SK-N-SH (cell line): ENCODE measurements at regions not wholly inside any gene's neighbourhood (a gene's known extent, or its start where the extent isn't known, plus 50 kb on each side); places are given as distances from the start of the nearest gene placed in this dataset.

Experiments
- CTCF ChIA-PET: fragments of 300-600, 350-600 bp; formaldehyde crosslinking; extraction: SDS; loops from one replicate; lab custom pipeline; 2021; lab: Yijun Ruan, JAX
- POLR2A ChIA-PET: fragments of 350-600 bp; sonication (Branson Sonifier 250); formaldehyde crosslinking; extraction: SDS; loops from one replicate; lab custom pipeline; 2020; ENCODE audit warnings: antibody characterized with exemption, inconsistent platforms; lab: Yijun Ruan, JAX
- DNase-seq: peaks from one replicate; pipeline ENCODE4 v3.0.0; 2012
- H2AFZ ChIP-seq: fragments of 200-600 bp; sonication (generic); 2 replicates; pipeline ENCODE4 v1.8.1; 2016; ENCODE audit warnings: antibody characterized with exemption, mild to moderate bottlenecking, low read depth
- H3F3A ChIP-seq: fragments of 200-600 bp; sonication (generic); replicated peaks from 2 replicates; pipeline ENCODE3; 2016; ENCODE audit warnings: antibody characterized with exemption, mild to moderate bottlenecking; ENCODE audit not compliant: insufficient read depth
- H3K27ac ChIP-seq, 2 experiments: fragments of 200-500 bp in 1 of 2; fragments of 200-600 bp in 1 of 2; sonication (Bioruptor generic) in 1 of 2; sonication (generic), shearing (Covaris generic) in 1 of 2; 2 replicates each; pipeline versions ENCODE4 v1.5.1 to v1.6.1; 2014 to 2016; ENCODE audit warnings: low read depth in 2 of 2, inconsistent platforms in 1 of 2, low read length in 1 of 2, mild to moderate bottlenecking in 1 of 2, mixed read lengths in 1 of 2
- H3K27me3 ChIP-seq: fragments of 200-600 bp; sonication (generic), shearing (Covaris generic); 2 replicates; pipeline ENCODE4 v1.6.1; 2016; ENCODE audit warnings: mixed run types; ENCODE audit not compliant: insufficient read depth
- H3K36me3 ChIP-seq, 2 experiments: fragments of 200-500 bp in 1 of 2; fragments of 200-600 bp in 1 of 2; sonication (Bioruptor generic) in 1 of 2; sonication (generic) in 1 of 2; replicated peaks in 1 of 2; 2 replicates each; pipeline versions ENCODE3 to v1.5.1; 2014 to 2016; ENCODE audit warnings: low read length in 1 of 2, mild to moderate bottlenecking in 1 of 2; ENCODE audit not compliant: insufficient read depth in 2 of 2, control insufficient read depth in 1 of 2
- H3K4me1 ChIP-seq, 2 experiments: fragments of 200-500 bp in 1 of 2; fragments of 200-600 bp in 1 of 2; sonication (Bioruptor generic) in 1 of 2; sonication (generic), shearing (Covaris generic) in 1 of 2; 2 replicates each; pipeline versions ENCODE4 v1.5.1 to v1.6.1; 2014 to 2016; ENCODE audit warnings: low read depth in 1 of 2, low read length in 1 of 2, mixed run types in 1 of 2; ENCODE audit not compliant: insufficient read depth in 2 of 2, control insufficient read depth in 1 of 2
- H3K4me2 ChIP-seq: fragments of 200-600 bp; sonication (generic), shearing (Covaris generic); 2 replicates; pipeline ENCODE4 v1.6.1; 2017; ENCODE audit warnings: mixed run types
- H3K4me3 ChIP-seq, 2 experiments: fragments of 200-500 bp in 1 of 2; fragments of 200-600 bp in 1 of 2; sonication (Bioruptor generic) in 1 of 2; sonication (generic), shearing (Covaris generic) in 1 of 2; 2 replicates each; pipeline versions ENCODE4 v1.5.1 to v1.8.1; 2014 to 2016; ENCODE audit warnings: low read depth in 2 of 2, inconsistent platforms in 1 of 2, low read length in 1 of 2, mild to moderate bottlenecking in 1 of 2, mixed read lengths in 1 of 2, moderate library complexity in 1 of 2
- H3K79me2 ChIP-seq: fragments of 200-600 bp; sonication (generic); 2 replicates; pipeline ENCODE4 v1.8.1; 2017; ENCODE audit warnings: mild to moderate bottlenecking; ENCODE audit not compliant: insufficient read depth
- H3K9ac ChIP-seq: fragments of 200-600 bp; sonication (generic); 2 replicates; pipeline ENCODE4 v1.6.1; 2017; ENCODE audit warnings: mixed run types
- H3K9me2 ChIP-seq: fragments of 200-600 bp; sonication (generic); 2 replicates; pipeline ENCODE4 v1.6.1; 2017; ENCODE audit warnings: mixed run types
- H3K9me3 ChIP-seq: fragments of 200-600 bp; sonication (generic); 2 replicates; pipeline ENCODE4 v1.6.1; 2017; ENCODE audit warnings: mixed run types, mild to moderate bottlenecking, moderate library complexity
- H4K20me1 ChIP-seq: fragments of 200-600 bp; sonication (generic); 2 replicates; pipeline ENCODE4 v1.6.1; 2017; ENCODE audit warnings: mild to moderate bottlenecking, mixed run types; ENCODE audit not compliant: insufficient read depth
- ELF1 ChIP-seq: IDR thresholded peaks from 2 replicates; pipeline ENCODE4 v1.4.0; 2012
- EP300 ChIP-seq, 2 experiments: IDR thresholded peaks; 2 replicates each; pipeline versions ENCODE4 v1.4.0 to v1.6.1; 2012; ENCODE audit warnings: borderline replicate concordance in 1 of 2, low read depth in 1 of 2, low read length in 1 of 2
- EZH2phosphoT487 ChIP-seq: fragments of 200-600 bp; sonication (generic); IDR thresholded peaks from 2 replicates; pipeline ENCODE4 v1.6.1; 2017; ENCODE audit warnings: low read depth, mixed run types, mild to moderate bottlenecking, antibody characterized with exemption, moderate library complexity, borderline replicate concordance
- FOSL2 ChIP-seq: IDR thresholded peaks from 2 replicates; pipeline ENCODE4 v1.4.0; 2012; ENCODE audit warnings: low read depth, mild to moderate bottlenecking, moderate library complexity, borderline replicate concordance
- FOXM1 ChIP-seq: IDR thresholded peaks from 2 replicates; pipeline ENCODE4 v1.4.0; 2012; ENCODE audit warnings: low read depth, mild to moderate bottlenecking
- GABPA ChIP-seq: IDR thresholded peaks from 2 replicates; pipeline ENCODE4 v1.4.0; 2012; ENCODE audit warnings: low read depth, mild to moderate bottlenecking
- GATA2 ChIP-seq: sonication (generic); formaldehyde crosslinking; IDR thresholded peaks from 2 replicates; pipeline ENCODE4 v1.5.0; 2020; ENCODE audit warnings: mild to moderate bottlenecking, missing genetic modification reagents
- MEF2A ChIP-seq: IDR thresholded peaks from 2 replicates; pipeline ENCODE4 v1.4.0; 2012; ENCODE audit warnings: low read depth, borderline replicate concordance
- NFIC ChIP-seq: IDR thresholded peaks from 2 replicates; pipeline ENCODE4 v1.4.0; 2012; ENCODE audit warnings: borderline replicate concordance
- POLR2AphosphoS5 ChIP-seq: IDR thresholded peaks from 2 replicates; pipeline ENCODE4 v1.6.1; 2012; ENCODE audit warnings: low read depth, low read length
- RXRA ChIP-seq: IDR thresholded peaks from 2 replicates; pipeline ENCODE4 v1.4.0; 2012; ENCODE audit warnings: low read depth, mild to moderate bottlenecking, borderline replicate concordance
- SIN3A ChIP-seq: IDR thresholded peaks from 2 replicates; pipeline ENCODE4 v1.6.1; 2012; ENCODE audit warnings: low read depth, mild to moderate bottlenecking, low read length, moderate library complexity, borderline replicate concordance
- TAF1 ChIP-seq: IDR thresholded peaks from 2 replicates; pipeline ENCODE4 v1.6.1; 2012; ENCODE audit warnings: low read depth, mild to moderate bottlenecking, low read length, moderate library complexity, borderline replicate concordance
- TCF12 ChIP-seq: IDR thresholded peaks from 2 replicates; pipeline ENCODE4 v1.4.0; 2012
- YY1 ChIP-seq: IDR thresholded peaks from 2 replicates; pipeline ENCODE4 v1.4.0; 2012; ENCODE audit warnings: low read depth, mild to moderate bottlenecking
- TF ChIP-seq, protein P1 (sequence below): IDR thresholded peaks from 2 replicates; pipeline ENCODE4 v1.4.0; 2012; ENCODE audit warnings: low read depth, borderline replicate concordance
- TF ChIP-seq, protein P2 (sequence below): IDR thresholded peaks from 2 replicates; pipeline ENCODE4; 2012
- TF ChIP-seq, protein P3 (sequence below): IDR thresholded peaks from 2 replicates; pipeline ENCODE4 v1.6.1; 2012; ENCODE audit warnings: mild to moderate bottlenecking, low read depth, low read length, moderate library complexity
- TF ChIP-seq, protein P4 (sequence below): IDR thresholded peaks from 2 replicates; pipeline ENCODE4 v1.4.0; 2012; ENCODE audit warnings: low read depth, borderline replicate concordance
- TF ChIP-seq, protein P5 (sequence below): IDR thresholded peaks from 2 replicates; pipeline ENCODE4 v1.4.0; 2012; ENCODE audit warnings: low read depth

DNA sequence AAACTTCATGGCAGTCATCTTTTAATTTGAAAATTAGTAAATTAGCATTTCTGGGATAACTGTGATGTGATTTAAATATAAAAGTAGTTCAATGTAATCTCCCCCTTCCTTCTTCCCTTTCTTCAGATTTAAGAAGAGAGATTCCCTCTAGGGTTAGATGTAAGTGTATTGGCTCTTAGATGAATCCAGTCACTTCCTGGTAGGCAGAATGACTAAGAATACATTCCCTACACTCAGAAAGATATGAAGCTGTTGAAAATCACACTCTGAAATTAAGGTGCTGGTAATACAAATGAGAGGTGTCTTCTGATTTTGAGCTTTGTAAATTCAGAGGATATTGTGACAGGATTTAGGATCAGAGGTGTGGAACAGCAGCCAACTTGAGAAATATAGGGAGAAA lies 71.6 kb downstream of the TDRD15 start:
- POLR2A ChIA-PET = interaction anchor here (1.1 to 1.7 kb wide), 5 partner anchors 65 to 111 kb away, joined by 4 to 12 read pairs (median 5); no protein-coding TSS in a partner anchor
- H3K9me3 ChIP-seq = no peaks in the 10 kb centered on the region
- H3K9me2 ChIP-seq = no peaks in the 10 kb centered on the region
- no peak overlapping the region for H3K4me3 ChIP-seq
- DNase-seq = no peak
- H3K4me1 ChIP-seq = peaks cover 0 to 47% of the 10 kb centered on the region in 2 experiments; a peak in 2 of 4 replicates
- H3F3A ChIP-seq = no peaks in the 10 kb centered on the region
- CTCF ChIA-PET = interaction anchor here (1.0 to 3.2 kb wide), 10 partner anchors 11 to 439 kb away, joined by 3 to 13 read pairs (median 4); no protein-coding TSS in a partner anchor
- H3K9ac ChIP-seq = no peak overlapping the region
- H3K27me3 ChIP-seq = no peaks in the 10 kb centered on the region
- no peaks in the 10 kb centered on the region for H3K79me2 ChIP-seq
- H2AFZ ChIP-seq = no peak overlapping the region
- no peaks in the 10 kb centered on the region for H3K36me3 ChIP-seq
- H3K4me2 ChIP-seq = no peak overlapping the region
- no peaks in the 10 kb centered on the region for H4K20me1 ChIP-seq
- TF ChIP-seq EZH2phosphoT487 (no peak), MEF2A (no peak), FOSL2 (no peak), TCF12 (no peak), RXRA (no peak), GATA2 (CRISPR knock-in tag) (no peak), ELF1 (no peak), TAF1 (no peak), GABPA (no peak), POLR2AphosphoS5 (no peak), NFIC (no peak), YY1 (no peak), SIN3A (no peak), FOXM1 (no peak), EP300 (IDR thresholded peaks at IDR 0.05; ENCODE audit: borderline replicate concordance in 1 of 2, low read depth in 1 of 2, low read length in 1 of 2) (no peak)
- TF ChIP-seq, protein P1, sequence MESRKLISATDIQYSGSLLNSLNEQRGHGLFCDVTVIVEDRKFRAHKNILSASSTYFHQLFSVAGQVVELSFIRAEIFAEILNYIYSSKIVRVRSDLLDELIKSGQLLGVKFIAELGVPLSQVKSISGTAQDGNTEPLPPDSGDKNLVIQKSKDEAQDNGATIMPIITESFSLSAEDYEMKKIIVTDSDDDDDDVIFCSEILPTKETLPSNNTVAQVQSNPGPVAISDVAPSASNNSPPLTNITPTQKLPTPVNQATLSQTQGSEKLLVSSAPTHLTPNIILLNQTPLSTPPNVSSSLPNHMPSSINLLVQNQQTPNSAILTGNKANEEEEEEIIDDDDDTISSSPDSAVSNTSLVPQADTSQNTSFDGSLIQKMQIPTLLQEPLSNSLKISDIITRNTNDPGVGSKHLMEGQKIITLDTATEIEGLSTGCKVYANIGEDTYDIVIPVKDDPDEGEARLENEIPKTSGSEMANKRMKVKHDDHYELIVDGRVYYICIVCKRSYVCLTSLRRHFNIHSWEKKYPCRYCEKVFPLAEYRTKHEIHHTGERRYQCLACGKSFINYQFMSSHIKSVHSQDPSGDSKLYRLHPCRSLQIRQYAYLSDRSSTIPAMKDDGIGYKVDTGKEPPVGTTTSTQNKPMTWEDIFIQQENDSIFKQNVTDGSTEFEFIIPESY = no peak
- TF ChIP-seq, protein P2, sequence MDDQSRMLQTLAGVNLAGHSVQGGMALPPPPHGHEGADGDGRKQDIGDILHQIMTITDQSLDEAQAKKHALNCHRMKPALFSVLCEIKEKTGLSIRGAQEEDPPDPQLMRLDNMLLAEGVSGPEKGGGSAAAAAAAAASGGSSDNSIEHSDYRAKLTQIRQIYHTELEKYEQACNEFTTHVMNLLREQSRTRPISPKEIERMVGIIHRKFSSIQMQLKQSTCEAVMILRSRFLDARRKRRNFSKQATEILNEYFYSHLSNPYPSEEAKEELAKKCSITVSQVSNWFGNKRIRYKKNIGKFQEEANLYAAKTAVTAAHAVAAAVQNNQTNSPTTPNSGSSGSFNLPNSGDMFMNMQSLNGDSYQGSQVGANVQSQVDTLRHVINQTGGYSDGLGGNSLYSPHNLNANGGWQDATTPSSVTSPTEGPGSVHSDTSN = no peak
- TF ChIP-seq, protein P3, sequence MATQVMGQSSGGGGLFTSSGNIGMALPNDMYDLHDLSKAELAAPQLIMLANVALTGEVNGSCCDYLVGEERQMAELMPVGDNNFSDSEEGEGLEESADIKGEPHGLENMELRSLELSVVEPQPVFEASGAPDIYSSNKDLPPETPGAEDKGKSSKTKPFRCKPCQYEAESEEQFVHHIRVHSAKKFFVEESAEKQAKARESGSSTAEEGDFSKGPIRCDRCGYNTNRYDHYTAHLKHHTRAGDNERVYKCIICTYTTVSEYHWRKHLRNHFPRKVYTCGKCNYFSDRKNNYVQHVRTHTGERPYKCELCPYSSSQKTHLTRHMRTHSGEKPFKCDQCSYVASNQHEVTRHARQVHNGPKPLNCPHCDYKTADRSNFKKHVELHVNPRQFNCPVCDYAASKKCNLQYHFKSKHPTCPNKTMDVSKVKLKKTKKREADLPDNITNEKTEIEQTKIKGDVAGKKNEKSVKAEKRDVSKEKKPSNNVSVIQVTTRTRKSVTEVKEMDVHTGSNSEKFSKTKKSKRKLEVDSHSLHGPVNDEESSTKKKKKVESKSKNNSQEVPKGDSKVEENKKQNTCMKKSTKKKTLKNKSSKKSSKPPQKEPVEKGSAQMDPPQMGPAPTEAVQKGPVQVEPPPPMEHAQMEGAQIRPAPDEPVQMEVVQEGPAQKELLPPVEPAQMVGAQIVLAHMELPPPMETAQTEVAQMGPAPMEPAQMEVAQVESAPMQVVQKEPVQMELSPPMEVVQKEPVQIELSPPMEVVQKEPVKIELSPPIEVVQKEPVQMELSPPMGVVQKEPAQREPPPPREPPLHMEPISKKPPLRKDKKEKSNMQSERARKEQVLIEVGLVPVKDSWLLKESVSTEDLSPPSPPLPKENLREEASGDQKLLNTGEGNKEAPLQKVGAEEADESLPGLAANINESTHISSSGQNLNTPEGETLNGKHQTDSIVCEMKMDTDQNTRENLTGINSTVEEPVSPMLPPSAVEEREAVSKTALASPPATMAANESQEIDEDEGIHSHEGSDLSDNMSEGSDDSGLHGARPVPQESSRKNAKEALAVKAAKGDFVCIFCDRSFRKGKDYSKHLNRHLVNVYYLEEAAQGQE = no peak
- TF ChIP-seq, protein P4, sequence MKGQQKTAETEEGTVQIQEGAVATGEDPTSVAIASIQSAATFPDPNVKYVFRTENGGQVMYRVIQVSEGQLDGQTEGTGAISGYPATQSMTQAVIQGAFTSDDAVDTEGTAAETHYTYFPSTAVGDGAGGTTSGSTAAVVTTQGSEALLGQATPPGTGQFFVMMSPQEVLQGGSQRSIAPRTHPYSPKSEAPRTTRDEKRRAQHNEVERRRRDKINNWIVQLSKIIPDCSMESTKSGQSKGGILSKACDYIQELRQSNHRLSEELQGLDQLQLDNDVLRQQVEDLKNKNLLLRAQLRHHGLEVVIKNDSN = no peak
- TF ChIP-seq, protein P5, sequence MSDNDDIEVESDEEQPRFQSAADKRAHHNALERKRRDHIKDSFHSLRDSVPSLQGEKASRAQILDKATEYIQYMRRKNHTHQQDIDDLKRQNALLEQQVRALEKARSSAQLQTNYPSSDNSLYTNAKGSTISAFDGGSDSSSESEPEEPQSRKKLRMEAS = no peak
- peak overlapping the region in 1 of 2 experiments; percentile 93; a peak in 2 of 4 replicates for H3K27ac ChIP-seq
